ENCODE measurements at regions not wholly inside any gene's neighbourhood (a gene's known extent, or its start where the extent isn't known, plus 50 kb on each side); places are given as distances from the start of the nearest gene placed in this dataset.
"Not testable (repeated sequence)": the region's sequence is repeated elsewhere in the genome, so short reads cannot be mapped to it uniquely, and the experiment has no call there.

GRCh38 chr14:105999361-106000028, 473.1 kb downstream of the TMEM121 start:
- DNase-seq: peak; percentile 26

GRCh38 chr14:106000029-106000511, 473.7 kb downstream of the TMEM121 start:
- not testable (repeated sequence) for DNase-seq

GRCh38 chr14:106001277-106001676, 474.9 kb downstream of the TMEM121 start:
- not testable (repeated sequence) for DNase-seq

GRCh38 chr14:106003351-106003750, 477.0 kb downstream of the TMEM121 start:
- no peak for DNase-seq

- peak; percentile 66 for DNase-seq
Measured at GRCh38 chr14:106004937-106005795, 478.8 kb downstream of the TMEM121 start.

- DNase-seq: not testable (repeated sequence)
Measured at GRCh38 chr14:106006043-106006442, 479.7 kb downstream of the TMEM121 start.

- DNase-seq: not testable (repeated sequence)
Measured at GRCh38 chr14:106006716-106007115, 480.3 kb downstream of the TMEM121 start.

- no peak for DNase-seq
Measured at GRCh38 chr14:106010783-106011182, 484.4 kb downstream of the TMEM121 start.

- DNase-seq: peak; percentile 29
Measured at GRCh38 chr14:106011631-106012360, 485.4 kb downstream of the TMEM121 start.

- DNase-seq: not testable (repeated sequence)
Measured at GRCh38 chr14:106012361-106012725, 486.0 kb downstream of the TMEM121 start.

GRCh38 chr14:106013879-106014376, 487.5 kb downstream of the TMEM121 start:
- no peak for DNase-seq

- not testable (repeated sequence) for DNase-seq
Measured at GRCh38 chr14:106017952-106018351, 491.6 kb downstream of the TMEM121 start.

- DNase-seq: no peak
Measured at GRCh38 chr14:106021832-106022231, 495.4 kb downstream of the TMEM121 start.

- not testable (repeated sequence) for DNase-seq
Measured at GRCh38 chr14:106022648-106023047, 496.3 kb downstream of the TMEM121 start.

GRCh38 chr14:106023411-106023810, 497.0 kb downstream of the TMEM121 start:
- no peak for DNase-seq

- no peak for DNase-seq
Measured at GRCh38 chr14:106024983-106025604, 498.7 kb downstream of the TMEM121 start.

- no peak for DNase-seq
Measured at GRCh38 chr14:106026026-106026425, 499.6 kb downstream of the TMEM121 start.

- not testable (repeated sequence) for DNase-seq
Measured at GRCh38 chr14:106027759-106028158, 501.4 kb downstream of the TMEM121 start.

- no peak for DNase-seq
Measured at GRCh38 chr14:106029959-106030358, 503.6 kb downstream of the TMEM121 start.

GRCh38 chr14:106037380-106037779, 511.0 kb downstream of the TMEM121 start:
- DNase-seq: no peak

GRCh38 chr14:106038263-106038662, 511.9 kb downstream of the TMEM121 start:
- DNase-seq: no peak

- DNase-seq: peak; percentile 37
Measured at GRCh38 chr14:106039400-106039799, 513.0 kb downstream of the TMEM121 start.

GRCh38 chr14:106044515-106044914, 518.1 kb downstream of the TMEM121 start:
- no peak for DNase-seq
